ENCODE measurements at regions not wholly inside any gene's neighbourhood (a gene's known extent, or its start where the extent isn't known, plus 50 kb on each side); places are given as distances from the start of the nearest gene placed in this dataset.

DNA sequence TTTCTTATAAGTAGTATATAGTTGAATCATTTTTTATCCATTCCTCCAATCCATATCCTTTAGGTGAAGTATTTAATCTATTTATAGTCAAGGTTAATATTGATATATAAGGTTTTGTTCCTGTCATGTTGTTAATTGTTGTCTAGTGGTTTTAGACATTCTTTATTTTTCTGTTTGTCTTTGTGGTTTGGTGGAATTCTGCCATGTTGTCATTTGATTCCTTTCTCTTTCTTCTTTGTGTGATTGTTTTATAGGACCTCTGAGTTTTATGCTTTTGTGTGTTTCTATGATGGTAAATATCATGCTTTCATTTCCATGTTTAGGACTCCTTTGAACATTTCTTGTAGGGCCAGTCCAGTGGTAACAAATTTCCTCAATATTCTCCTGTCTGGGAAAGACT lies 450.3 kb upstream of the BTBD3 start:
- TF ChIP-seq, protein P1, sequence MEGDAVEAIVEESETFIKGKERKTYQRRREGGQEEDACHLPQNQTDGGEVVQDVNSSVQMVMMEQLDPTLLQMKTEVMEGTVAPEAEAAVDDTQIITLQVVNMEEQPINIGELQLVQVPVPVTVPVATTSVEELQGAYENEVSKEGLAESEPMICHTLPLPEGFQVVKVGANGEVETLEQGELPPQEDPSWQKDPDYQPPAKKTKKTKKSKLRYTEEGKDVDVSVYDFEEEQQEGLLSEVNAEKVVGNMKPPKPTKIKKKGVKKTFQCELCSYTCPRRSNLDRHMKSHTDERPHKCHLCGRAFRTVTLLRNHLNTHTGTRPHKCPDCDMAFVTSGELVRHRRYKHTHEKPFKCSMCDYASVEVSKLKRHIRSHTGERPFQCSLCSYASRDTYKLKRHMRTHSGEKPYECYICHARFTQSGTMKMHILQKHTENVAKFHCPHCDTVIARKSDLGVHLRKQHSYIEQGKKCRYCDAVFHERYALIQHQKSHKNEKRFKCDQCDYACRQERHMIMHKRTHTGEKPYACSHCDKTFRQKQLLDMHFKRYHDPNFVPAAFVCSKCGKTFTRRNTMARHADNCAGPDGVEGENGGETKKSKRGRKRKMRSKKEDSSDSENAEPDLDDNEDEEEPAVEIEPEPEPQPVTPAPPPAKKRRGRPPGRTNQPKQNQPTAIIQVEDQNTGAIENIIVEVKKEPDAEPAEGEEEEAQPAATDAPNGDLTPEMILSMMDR (IDR thresholded peaks at IDR 0.05): no peak
- TF ChIP-seq POLR2A (IDR thresholded peaks at IDR 0.05): no peak

Data from lower leg skin (tissue), 3 donors.